ENCODE measurements at regions not wholly inside any gene's neighbourhood (a gene's known extent, or its start where the extent isn't known, plus 50 kb on each side); places are given as distances from the start of the nearest gene placed in this dataset.

GRCh38 chr10:3943695-3944257, 158.8 kb upstream of the KLF6 start:
- TF ChIP-seq CTCF (IDR thresholded peaks at IDR 0.05) (no peak), POLR2A (IDR thresholded peaks at IDR 0.05) (no peak)

Data from thyroid gland (tissue), 4 donors.